GM23248 (cell line): ENCODE measurements at regions not wholly inside any gene's neighbourhood (a gene's known extent, or its start where the extent isn't known, plus 50 kb on each side); places are given as distances from the start of the nearest gene placed in this dataset.

ENCODE experiments used
- DNase-seq: peaks from one replicate; pipeline ENCODE4 v3.0.0-alpha.2; 2015
- H2AFZ ChIP-seq: fragments of 200-600 bp; sonication (generic); 2 replicates; pipeline ENCODE4 v1.6.1; 2016; ENCODE audit warnings: antibody characterized with exemption
- H3F3A ChIP-seq: fragments of 200-600 bp; sonication (generic); 2 replicates; pipeline ENCODE4 v1.6.1; 2016; ENCODE audit warnings: mild to moderate bottlenecking, antibody characterized with exemption, mixed run types; ENCODE audit not compliant: insufficient read depth
- H3K27ac ChIP-seq: fragments of 200-600 bp; sonication (generic); 2 replicates; pipeline ENCODE4 v1.5.1; 2016; ENCODE audit warnings: mild to moderate bottlenecking
- H3K27me3 ChIP-seq: fragments of 200-600 bp; sonication (generic); replicated peaks from 2 replicates; pipeline ENCODE4 v1.6.1; 2016; ENCODE audit warnings: mild to moderate bottlenecking; ENCODE audit not compliant: insufficient read depth
- H3K36me3 ChIP-seq: fragments of 200-600 bp; sonication (generic); 2 replicates; pipeline ENCODE4 v1.6.1; 2016; ENCODE audit warnings: low read depth, mild to moderate bottlenecking
- H3K4me1 ChIP-seq: fragments of 200-600 bp; sonication (generic); 2 replicates; pipeline ENCODE4 v1.6.1; 2016; ENCODE audit warnings: mild to moderate bottlenecking; ENCODE audit not compliant: insufficient read depth
- H3K4me2 ChIP-seq: fragments of 200-600 bp; sonication (generic); one replicate; pipeline ENCODE4 v1.6.1; 2016; ENCODE audit warnings: mild to moderate bottlenecking; ENCODE audit not compliant: unreplicated experiment
- H3K4me3 ChIP-seq: fragments of 200-600 bp; sonication (generic); 2 replicates; pipeline ENCODE4 v1.5.1; 2016; ENCODE audit warnings: mild to moderate bottlenecking
- H3K79me2 ChIP-seq: fragments of 200-600 bp; sonication (generic); 2 replicates; pipeline ENCODE4 v1.6.1; 2016; ENCODE audit warnings: mild to moderate bottlenecking; ENCODE audit not compliant: insufficient read depth
- H3K9ac ChIP-seq: fragments of 200-600 bp; sonication (generic); 2 replicates; pipeline ENCODE4 v1.6.1; 2016; ENCODE audit warnings: mild to moderate bottlenecking
- H3K9me2 ChIP-seq: fragments of 200-600 bp; sonication (generic); 2 replicates; pipeline ENCODE4 v1.6.1; 2016; ENCODE audit warnings: mixed run types, mild to moderate bottlenecking, moderate library complexity; ENCODE audit not compliant: insufficient read depth
- H3K9me3 ChIP-seq: fragments of 200-600 bp; sonication (generic); one replicate; pipeline ENCODE4 v1.6.1; 2017; ENCODE audit warnings: low read depth
- H4K20me1 ChIP-seq: fragments of 200-600 bp; sonication (generic); 2 replicates; pipeline ENCODE4 v1.6.0; 2016; ENCODE audit not compliant: insufficient read depth
- EZH2 ChIP-seq: fragments of 200-600 bp; sonication (generic); IDR thresholded peaks from 2 replicates; pipeline ENCODE4 v1.6.1; 2018; ENCODE audit warnings: antibody characterized with exemption, mild to moderate bottlenecking; ENCODE audit not compliant: insufficient read depth, poor library complexity, severe bottlenecking
- EZH2phosphoT487 ChIP-seq: fragments of 200-600 bp; sonication (generic); IDR thresholded peaks from 2 replicates; pipeline ENCODE4 v1.6.1; 2018; ENCODE audit warnings: antibody characterized with exemption, moderate library complexity, mild to moderate bottlenecking, low read depth; ENCODE audit not compliant: insufficient read depth
- WGBS, 2 experiments: methylation state at CpG; one replicate each; pipeline ENCODE4 v1.1.6; 2015 to 2017; ENCODE audit warnings: low lambda C conversion rate in 2 of 2, low coverage in 1 of 2; ENCODE audit errors: missing lambda C conversion rate in 2 of 2; 5-methylcytosine and 5-hydroxymethylcytosine counted together
- in situ Hi-C: fragments of 300-500 bp; cut with MboI; formaldehyde crosslinking; loops from 2 replicates; pipeline ENCODE4 v1.15.0; 2020

DNA sequence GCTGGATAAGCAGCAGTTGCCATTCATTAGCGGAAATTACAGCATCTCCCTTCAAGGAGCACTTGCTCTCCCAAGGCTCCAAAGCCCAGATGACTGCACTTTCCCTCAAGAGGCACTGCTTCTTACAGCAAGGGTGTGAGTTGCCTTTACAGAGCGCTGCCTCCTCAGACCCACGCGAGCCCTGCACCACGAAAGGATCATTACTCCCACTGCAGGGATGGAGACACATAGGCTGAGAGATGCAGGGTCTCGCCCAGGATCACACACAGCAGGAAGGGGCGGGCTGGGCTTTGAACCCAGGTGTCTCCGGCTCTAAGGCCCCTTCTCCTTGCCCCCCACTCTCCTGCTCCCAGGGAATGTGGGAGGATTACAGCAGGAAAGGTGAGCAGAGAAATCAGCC is 405.5 kb downstream of the MATN1 start:
- Histone ChIP-seq H3K4me1 (no peaks in the 10 kb centered on the region), H3K36me3 (no peaks in the 10 kb centered on the region), H3K27ac (no peak overlapping the region), H3F3A (no peaks in the 10 kb centered on the region), H4K20me1 (no peaks in the 10 kb centered on the region), H3K9ac (no peak overlapping the region), H3K9me3 (no peaks in the 10 kb centered on the region), H2AFZ (no peak overlapping the region), H3K4me2 (no peak overlapping the region), H3K27me3 (no peaks in the 10 kb centered on the region; the same call in 1 of the 2 replicates), H3K4me3 (no peak overlapping the region), H3K9me2 (no peaks in the 10 kb centered on the region), H3K79me2 (no peaks in the 10 kb centered on the region)
- 44 to 62% methylated on average over 7 to 8 of the region's 8 CpGs for WGBS, 2 experiments
- in situ Hi-C loops = no loop called here
- no peak for TF ChIP-seq EZH2phosphoT487
- TF ChIP-seq EZH2 = no peak
- no peak for DNase-seq

DNA sequence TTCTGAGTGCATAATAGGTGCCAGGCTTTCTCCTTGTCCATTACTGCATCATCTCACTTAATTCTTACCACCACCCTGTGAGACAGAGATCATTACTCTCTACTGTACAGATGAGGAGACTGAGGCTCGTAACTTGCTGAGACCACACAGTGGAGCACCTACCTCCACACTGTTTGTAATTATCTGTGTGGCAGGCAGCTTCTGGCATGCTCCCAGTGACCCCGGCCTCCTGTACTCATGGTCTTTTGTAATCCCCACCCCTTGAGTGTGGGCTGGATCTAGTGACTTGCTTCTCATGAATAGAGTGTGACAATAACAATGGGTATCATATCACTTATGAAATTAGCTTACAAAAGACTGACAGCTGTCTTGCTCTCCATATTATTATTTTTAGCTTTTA is 407.3 kb downstream of the MATN1 start:
- Histone ChIP-seq H3K27me3 (no peaks in the 10 kb centered on the region; the same call in 1 of the 2 replicates), H3K4me1 (no peaks in the 10 kb centered on the region), H3F3A (no peaks in the 10 kb centered on the region), H3K9ac (no peak overlapping the region), H3K9me3 (no peaks in the 10 kb centered on the region), H3K79me2 (no peaks in the 10 kb centered on the region), H3K36me3 (no peaks in the 10 kb centered on the region), H3K4me2 (no peak overlapping the region), H3K4me3 (no peak overlapping the region), H3K27ac (no peak overlapping the region), H4K20me1 (no peaks in the 10 kb centered on the region), H2AFZ (no peak overlapping the region), H3K9me2 (no peaks in the 10 kb centered on the region)
- DNase-seq = no peak
- WGBS, 2 experiments = 22 to 25% methylated on average over 2 of the region's 2 CpGs
- TF ChIP-seq EZH2phosphoT487 (no peak), EZH2 (no peak)
- in situ Hi-C loops = no loop called here

DNA sequence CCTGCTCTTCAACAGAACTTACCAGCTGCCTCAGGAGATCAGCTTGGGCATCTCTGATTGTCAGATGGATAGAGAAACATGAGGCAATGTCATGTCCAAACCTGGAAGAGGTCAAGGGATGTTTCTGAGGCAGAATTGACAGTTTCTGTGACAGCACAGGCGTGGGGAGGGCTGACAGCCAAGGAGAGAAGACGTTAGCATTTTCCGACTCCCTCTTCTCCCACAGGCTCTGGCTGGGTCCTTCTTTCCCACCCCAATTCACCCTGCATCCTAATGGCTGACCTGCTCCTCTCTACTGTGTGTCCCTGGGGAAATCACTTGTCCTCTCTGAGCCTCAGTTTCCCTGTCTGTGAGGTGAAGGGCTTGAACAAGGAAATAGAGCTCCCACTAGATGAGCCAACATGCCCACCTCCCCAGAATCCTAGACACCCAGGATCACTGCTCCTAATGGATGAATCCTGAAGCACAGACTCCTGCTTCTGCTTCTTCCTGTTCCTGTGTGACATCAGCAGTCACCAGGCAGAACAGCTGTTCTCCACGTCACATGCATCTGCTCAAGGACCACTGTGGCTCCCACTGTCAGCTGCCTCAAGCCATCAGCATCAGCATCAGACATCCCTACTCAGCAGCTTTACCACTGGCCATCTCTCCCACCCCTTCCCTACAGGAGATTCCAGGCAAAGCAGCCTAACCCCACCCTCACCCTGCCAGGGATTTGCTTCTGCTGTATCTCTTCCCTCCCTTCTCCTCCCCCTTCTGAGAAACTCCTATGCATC is 408.0 kb downstream of the MATN1 start:
- in situ Hi-C loops = no loop called here
- H3F3A ChIP-seq = no peaks in the 10 kb centered on the region

DNA sequence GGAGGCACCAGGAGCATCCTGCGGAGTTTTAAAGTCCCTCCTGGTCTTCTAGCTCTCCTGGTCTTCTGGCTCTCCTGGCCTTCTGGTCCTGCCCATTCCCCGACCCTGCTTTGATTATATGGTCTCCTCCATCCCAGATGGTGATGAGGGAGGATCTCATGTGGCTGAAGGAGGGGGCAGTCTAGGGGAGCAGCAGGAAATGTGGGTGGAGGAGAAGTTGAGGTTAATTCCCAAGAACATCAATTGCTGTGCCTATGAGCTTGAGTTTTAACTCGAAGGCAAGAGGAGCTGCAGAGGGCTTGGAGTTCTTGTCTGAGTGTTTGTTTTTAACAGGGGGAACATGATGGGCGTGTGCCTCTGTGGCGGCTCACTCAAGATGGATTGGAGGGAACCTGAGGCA is 408.8 kb downstream of the MATN1 start:
- Histone ChIP-seq H3K27ac (no peak overlapping the region), H4K20me1 (no peaks in the 10 kb centered on the region)
- WGBS, 2 experiments = 36 to 37% methylated on average over 5 of the region's 5 CpGs

More for the DNA sequence above, 408.0 kb downstream of the MATN1 start:
- Histone ChIP-seq H2AFZ (no peak overlapping the region), H3K27ac (no peak overlapping the region), H3K4me1 (no peaks in the 10 kb centered on the region), H4K20me1 (no peaks in the 10 kb centered on the region), H3K79me2 (no peaks in the 10 kb centered on the region), H3K27me3 (no peaks in the 10 kb centered on the region; the same call in 1 of the 2 replicates), H3K9me2 (no peaks in the 10 kb centered on the region), H3K9me3 (no peaks in the 10 kb centered on the region), H3K4me2 (no peak overlapping the region), H3K4me3 (no peak overlapping the region), H3K36me3 (no peaks in the 10 kb centered on the region), H3K9ac (no peak overlapping the region)
- no peak for TF ChIP-seq EZH2phosphoT487
- TF ChIP-seq EZH2 = no peak
- peak; percentile 8 for DNase-seq
- WGBS, 2 experiments = 8 to 10% methylated on average over 4 of the region's 4 CpGs

More for the DNA sequence above, 408.8 kb downstream of the MATN1 start:
- TF ChIP-seq EZH2phosphoT487 = no peak
- no peak for TF ChIP-seq EZH2
- DNase-seq = no peak
- Histone ChIP-seq H3K4me3 (no peak overlapping the region), H3K9me3 (no peaks in the 10 kb centered on the region), H3K79me2 (no peaks in the 10 kb centered on the region), H3K9ac (no peak overlapping the region), H3K36me3 (no peaks in the 10 kb centered on the region), H3K27me3 (no peaks in the 10 kb centered on the region; the same call in 1 of the 2 replicates), H3K4me1 (no peaks in the 10 kb centered on the region), H2AFZ (no peak overlapping the region), H3K4me2 (no peak overlapping the region), H3F3A (no peaks in the 10 kb centered on the region), H3K9me2 (no peaks in the 10 kb centered on the region)
- in situ Hi-C loops = no loop called here
